ENCODE measurements at regions not wholly inside any gene's neighbourhood (a gene's known extent, or its start where the extent isn't known, plus 50 kb on each side); places are given as distances from the start of the nearest gene placed in this dataset.

- Histone ChIP-seq H3K27ac (replicated peaks) (no peak overlapping the region), H3K4me3 (replicated peaks; ENCODE audit: insufficient read depth, low read length) (no peak overlapping the region), H3K27me3 (ENCODE audit: insufficient read depth, poor library complexity, severe bottlenecking) (no peaks in the 10 kb centered on the region)
- DNase-seq (ENCODE audit: low read depth in 1 of 2, low spot score in 1 of 2), result no peak
- no peak for TF ChIP-seq CTCF (IDR thresholded peaks at IDR 0.05; ENCODE audit: insufficient read depth, low read length)
- TF ChIP-seq GABPA (IDR thresholded peaks at IDR 0.05; ENCODE audit: low read depth), result no peak
- no peak for TF ChIP-seq POLR2AphosphoS5 (IDR thresholded peaks at IDR 0.05; ENCODE audit: low read depth)
Observed at GRCh38 chr10:3914733-3915132, 129.7 kb upstream of the KLF6 start.

DNA sequence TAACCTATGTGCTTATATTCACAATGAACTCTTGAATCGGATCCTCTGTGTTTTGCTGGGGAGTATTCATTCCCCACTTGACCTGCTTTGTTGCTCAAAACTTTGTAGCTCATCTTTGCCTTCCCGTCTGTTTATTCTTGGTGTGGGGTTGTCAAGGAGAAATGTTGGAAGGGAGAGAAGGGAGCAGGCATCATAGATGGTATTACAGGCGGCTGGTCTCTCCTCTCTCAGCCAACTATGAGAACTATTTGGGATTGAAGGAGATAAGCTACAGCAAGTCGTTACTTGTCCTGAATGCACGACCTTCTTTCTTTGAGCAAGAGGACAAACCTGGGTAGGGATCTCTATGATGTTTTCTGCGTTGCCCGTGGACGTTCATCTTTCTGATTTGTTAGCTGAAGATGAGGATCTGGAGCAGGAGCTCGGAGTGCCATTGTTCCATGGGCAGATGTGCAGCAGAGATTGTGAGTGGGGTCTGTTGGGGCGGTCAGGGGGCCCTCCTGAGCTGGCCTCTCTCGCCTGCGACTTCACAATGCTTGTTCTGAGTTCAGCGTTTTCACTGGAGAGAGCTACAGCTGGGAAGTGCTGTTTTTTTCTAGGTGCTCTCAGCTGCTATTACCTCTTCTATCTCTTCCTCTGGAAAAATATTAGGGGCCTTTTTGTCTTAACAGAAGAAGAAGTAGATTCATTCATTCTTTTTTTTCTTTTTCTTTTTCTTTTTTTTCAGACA lies 126.9 kb upstream of the KLF6 start:
- no peak for TF ChIP-seq SPI1 (IDR thresholded peaks at IDR 0.05; ENCODE audit: borderline replicate concordance, low read depth)
- TF ChIP-seq GABPA (IDR thresholded peaks at IDR 0.05; ENCODE audit: low read depth), result no peak
- TF ChIP-seq CTCF (IDR thresholded peaks at IDR 0.05; ENCODE audit: insufficient read depth, low read length), result no peak

DNA sequence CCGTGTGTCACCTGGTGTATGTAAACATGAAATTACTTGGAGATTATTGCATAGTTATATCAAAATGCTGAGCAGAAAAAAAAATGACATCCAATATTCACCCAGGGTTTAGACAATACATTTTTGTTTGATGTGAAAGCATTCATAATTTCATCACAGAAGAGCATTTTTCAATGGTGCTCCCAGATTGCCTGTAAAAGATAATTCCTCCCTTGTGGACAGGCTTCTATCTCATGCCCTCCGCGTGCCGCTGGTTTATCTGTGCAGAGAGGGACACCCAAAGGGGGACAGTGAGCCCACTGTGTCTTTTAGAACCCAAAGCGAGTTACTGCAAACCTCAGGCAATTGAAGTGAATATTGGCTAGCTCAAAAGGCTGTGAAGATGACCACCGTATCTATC lies 126.2 kb upstream of the KLF6 start:
- TF ChIP-seq POLR2AphosphoS5 (IDR thresholded peaks at IDR 0.05; ENCODE audit: low read depth), result no peak
- TF ChIP-seq SPI1 (IDR thresholded peaks at IDR 0.05; ENCODE audit: borderline replicate concordance, low read depth), result no peak
- no peak for TF ChIP-seq REST (IDR thresholded peaks at IDR 0.05; ENCODE audit: insufficient replicate concordance, low read depth)
- TF ChIP-seq GABPA (IDR thresholded peaks at IDR 0.05; ENCODE audit: low read depth), result no peak
- TF ChIP-seq CTCF (IDR thresholded peaks at IDR 0.05; ENCODE audit: insufficient read depth, low read length), result no peak

More for the DNA sequence above, 126.9 kb upstream of the KLF6 start:
- Histone ChIP-seq H3K27me3 (ENCODE audit: insufficient read depth, poor library complexity, severe bottlenecking) (no peaks in the 10 kb centered on the region), H3K27ac (replicated peaks) (no peak overlapping the region), H3K4me3 (replicated peaks; ENCODE audit: insufficient read depth, low read length) (no peak overlapping the region)
- no peak for DNase-seq (ENCODE audit: low read depth in 1 of 2, low spot score in 1 of 2)

DNA sequence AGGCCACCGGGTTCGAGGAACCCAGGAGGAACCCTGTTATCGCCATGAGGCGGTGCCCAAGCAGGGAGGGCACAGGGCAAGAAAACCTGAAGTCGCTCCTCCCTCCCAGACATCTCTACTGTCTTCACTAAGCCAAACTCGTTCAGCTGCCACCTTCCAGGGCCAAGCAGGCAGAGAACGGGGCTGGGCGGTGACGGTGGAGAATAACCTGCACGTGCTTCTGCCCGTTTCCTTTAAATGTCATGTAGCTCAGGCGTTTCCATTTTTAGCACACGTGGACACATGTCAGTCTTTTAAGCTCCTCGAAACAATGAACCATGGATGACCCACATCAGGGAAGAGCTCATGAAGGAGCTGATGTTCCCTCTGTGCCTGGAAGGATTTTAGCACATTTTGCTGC lies 124.3 kb upstream of the KLF6 start:
- H3K27ac ChIP-seq (replicated peaks), result no peak overlapping the region
- H3K27me3 ChIP-seq (ENCODE audit: insufficient read depth, poor library complexity, severe bottlenecking), result no peaks in the 10 kb centered on the region
- no peak for DNase-seq (ENCODE audit: low read depth in 1 of 2, low spot score in 1 of 2)
- H3K4me3 ChIP-seq (replicated peaks; ENCODE audit: insufficient read depth, low read length), result no peak overlapping the region
- TF ChIP-seq CTCF (IDR thresholded peaks at IDR 0.05; ENCODE audit: insufficient read depth, low read length) (no peak), GABPA (IDR thresholded peaks at IDR 0.05; ENCODE audit: low read depth) (no peak), SPI1 (IDR thresholded peaks at IDR 0.05; ENCODE audit: borderline replicate concordance, low read depth) (no peak), REST (IDR thresholded peaks at IDR 0.05; ENCODE audit: insufficient replicate concordance, low read depth) (no peak), POLR2AphosphoS5 (IDR thresholded peaks at IDR 0.05; ENCODE audit: low read depth) (no peak)

More for the DNA sequence above, 126.2 kb upstream of the KLF6 start:
- no peak for DNase-seq (ENCODE audit: low read depth in 1 of 2, low spot score in 1 of 2)
- Histone ChIP-seq H3K4me3 (replicated peaks; ENCODE audit: insufficient read depth, low read length) (no peak overlapping the region), H3K27ac (replicated peaks) (no peak overlapping the region), H3K27me3 (ENCODE audit: insufficient read depth, poor library complexity, severe bottlenecking) (no peaks in the 10 kb centered on the region)
